ENCODE measurements at regions not wholly inside any gene's neighbourhood (a gene's known extent, or its start where the extent isn't known, plus 50 kb on each side); places are given as distances from the start of the nearest gene placed in this dataset.

GRCh38 chr10:124303662-124304418, 114.9 kb downstream of the OAT start:
- H3K36me3 ChIP-seq (ENCODE audit: control insufficient read depth, insufficient read depth, low read length), result no peaks in the 10 kb centered on the region
- no peak for DNase-seq (ENCODE audit: low read depth in 2 of 2)
- H3K79me2 ChIP-seq (ENCODE audit: control insufficient read depth, insufficient read depth, low read length), result no peaks in the 10 kb centered on the region
- H3K4me1 ChIP-seq (ENCODE audit: control insufficient read depth, extremely low read depth, insufficient read depth, low read length), result no peaks in the 10 kb centered on the region
- H3K4me2 ChIP-seq (ENCODE audit: extremely low read depth, insufficient read depth, low read length), result no peak overlapping the region
- TF ChIP-seq CTCF (conservative IDR thresholded peaks at IDR 0.05 in 1 of 2, IDR thresholded peaks at IDR 0.05 in 1 of 2; ENCODE audit: low read depth in 1 of 2, low read length in 2 of 2), result no peak
- no peak for TF ChIP-seq EZH2 (IDR thresholded peaks at IDR 0.05; ENCODE audit: low read length, missing control alignments)
- H3K27ac ChIP-seq (ENCODE audit: insufficient read depth, low read length), result no peak overlapping the region
- no peak overlapping the region for H3K9ac ChIP-seq (ENCODE audit: insufficient read depth, low read length)
- H3K9me3 ChIP-seq (ENCODE audit: control insufficient read depth, insufficient read depth, low read depth, low read length), result no peaks in the 10 kb centered on the region
- no peak overlapping the region for H3K4me3 ChIP-seq (replicated peaks in 1 of 4; ENCODE audit: control extremely low read depth in 1 of 4, insufficient read depth in 1 of 4, low read depth in 3 of 4, low read length in 4 of 4)
- H4K20me1 ChIP-seq (ENCODE audit: control insufficient read depth, extremely low read depth, insufficient read depth, low read length), result no peaks in the 10 kb centered on the region
- H3K27me3 ChIP-seq (ENCODE audit: control insufficient read depth, insufficient read depth, low read length), result no peaks in the 10 kb centered on the region
- no peak overlapping the region for H2AFZ ChIP-seq (ENCODE audit: low read length)

- Histone ChIP-seq H3K4me2 (ENCODE audit: extremely low read depth, insufficient read depth, low read length) (no peak overlapping the region), H3K79me2 (ENCODE audit: control insufficient read depth, insufficient read depth, low read length) (no peaks in the 10 kb centered on the region), H3K9me3 (ENCODE audit: control insufficient read depth, insufficient read depth, low read depth, low read length) (no peaks in the 10 kb centered on the region), H3K4me3 (replicated peaks in 1 of 4; ENCODE audit: control extremely low read depth in 1 of 4, insufficient read depth in 1 of 4, low read depth in 3 of 4, low read length in 4 of 4) (no peak overlapping the region), H3K4me1 (ENCODE audit: control insufficient read depth, extremely low read depth, insufficient read depth, low read length) (no peaks in the 10 kb centered on the region), H3K9ac (ENCODE audit: insufficient read depth, low read length) (no peak overlapping the region), H4K20me1 (ENCODE audit: control insufficient read depth, extremely low read depth, insufficient read depth, low read length) (no peaks in the 10 kb centered on the region), H3K36me3 (ENCODE audit: control insufficient read depth, insufficient read depth, low read length) (no peaks in the 10 kb centered on the region), H3K27ac (ENCODE audit: insufficient read depth, low read length) (no peak overlapping the region), H2AFZ (ENCODE audit: low read length) (no peak overlapping the region), H3K27me3 (ENCODE audit: control insufficient read depth, insufficient read depth, low read length) (no peaks in the 10 kb centered on the region)
- no peak for DNase-seq (ENCODE audit: low read depth in 2 of 2)
- TF ChIP-seq EZH2 (IDR thresholded peaks at IDR 0.05; ENCODE audit: low read length, missing control alignments) (no peak), CTCF (conservative IDR thresholded peaks at IDR 0.05 in 1 of 2, IDR thresholded peaks at IDR 0.05 in 1 of 2; ENCODE audit: low read depth in 1 of 2, low read length in 2 of 2) (no peak)
These were observed 115.7 kb downstream of the OAT start for GRCh38 chr10:124302951-124303505.

- H3K9ac ChIP-seq (ENCODE audit: insufficient read depth, low read length), result no peak overlapping the region
- H3K4me2 ChIP-seq (ENCODE audit: extremely low read depth, insufficient read depth, low read length), result no peak overlapping the region
- no peak overlapping the region for H2AFZ ChIP-seq (ENCODE audit: low read length)
- no peaks in the 10 kb centered on the region for H3K27me3 ChIP-seq (ENCODE audit: control insufficient read depth, insufficient read depth, low read length)
- TF ChIP-seq CTCF (conservative IDR thresholded peaks at IDR 0.05 in 1 of 2, IDR thresholded peaks at IDR 0.05 in 1 of 2; ENCODE audit: low read depth in 1 of 2, low read length in 2 of 2) (no peak), EZH2 (IDR thresholded peaks at IDR 0.05; ENCODE audit: low read length, missing control alignments) (no peak)
- H4K20me1 ChIP-seq (ENCODE audit: control insufficient read depth, extremely low read depth, insufficient read depth, low read length), result no peaks in the 10 kb centered on the region
- no peak for DNase-seq (ENCODE audit: low read depth in 2 of 2)
- no peaks in the 10 kb centered on the region for H3K4me1 ChIP-seq (ENCODE audit: control insufficient read depth, extremely low read depth, insufficient read depth, low read length)
- H3K36me3 ChIP-seq (ENCODE audit: control insufficient read depth, insufficient read depth, low read length), result no peaks in the 10 kb centered on the region
- no peak overlapping the region for H3K27ac ChIP-seq (ENCODE audit: insufficient read depth, low read length)
- no peak overlapping the region for H3K4me3 ChIP-seq (replicated peaks in 1 of 4; ENCODE audit: control extremely low read depth in 1 of 4, insufficient read depth in 1 of 4, low read depth in 3 of 4, low read length in 4 of 4)
- no peaks in the 10 kb centered on the region for H3K79me2 ChIP-seq (ENCODE audit: control insufficient read depth, insufficient read depth, low read length)
- no peaks in the 10 kb centered on the region for H3K9me3 ChIP-seq (ENCODE audit: control insufficient read depth, insufficient read depth, low read depth, low read length)
These were observed 117.0 kb downstream of the OAT start for GRCh38 chr10:124301736-124302135.

All from fibroblast of lung (primary cell).